Stimulated activated CD8-positive, alpha-beta memory T cell treated with anti-CD3 and anti-CD28 coated beads, Interleukin-15, amount 100 ng/mL, for 4 hours (primary cell): ENCODE measurements at regions not wholly inside any gene's neighbourhood (a gene's known extent, or its start where the extent isn't known, plus 50 kb on each side); places are given as distances from the start of the nearest gene placed in this dataset.
A peak's percentile ranks its signal among the peaks of the same experiment; 100 is the strongest.
"Not testable (repeated sequence)": the region's sequence is repeated elsewhere in the genome, so short reads cannot be mapped to it uniquely, and the experiment has no call there.

ENCODE experiments used
- DNase-seq, 2 donors: peaks; one replicate each; pipeline ENCODE4 v3.0.0-alpha.2; 2020; ENCODE audit warnings: low read depth in 2 of 2

- no peak for DNase-seq
These were observed 377.5 kb downstream of the HLX start for GRCh38 chr1:221256773-221257172.

GRCh38 chr1:221257548-221257947 lies 378.3 kb downstream of the HLX start:
- DNase-seq, result not testable (repeated sequence)

GRCh38 chr1:221262677-221263076 lies 383.4 kb downstream of the HLX start:
- DNase-seq, result not testable (repeated sequence)

- peak in 1 of 2 donors; percentile 4 for DNase-seq
These were observed 384.9 kb downstream of the HLX start for GRCh38 chr1:221263831-221264767.

- DNase-seq, result no peak
These were observed 385.6 kb downstream of the HLX start for GRCh38 chr1:221264848-221265247.

- no peak for DNase-seq
These were observed 389.1 kb downstream of the HLX start for GRCh38 chr1:221268295-221268694.

DNA sequence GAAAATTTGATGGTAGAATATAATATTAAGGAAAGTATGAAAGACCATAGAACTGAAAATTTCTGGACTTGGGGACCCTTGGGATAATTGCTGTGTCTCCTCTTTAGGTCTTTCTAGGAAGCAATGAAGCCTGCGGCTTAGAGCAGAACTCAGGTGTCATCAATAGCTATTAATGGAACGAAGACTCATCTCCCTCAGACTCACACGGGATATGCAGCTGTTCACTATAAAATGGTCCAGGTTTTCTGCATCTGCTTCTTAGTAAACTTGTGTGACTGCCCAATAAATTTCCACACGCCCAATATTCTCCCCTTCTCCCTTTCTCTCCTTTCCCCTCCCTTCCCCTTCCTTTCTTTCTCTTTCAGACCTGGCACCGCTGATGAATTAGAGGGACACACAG lies 392.5 kb downstream of the HLX start:
- no peak for DNase-seq

GRCh38 chr1:221272940-221273339 lies 393.7 kb downstream of the HLX start:
- DNase-seq, result no peak

DNA sequence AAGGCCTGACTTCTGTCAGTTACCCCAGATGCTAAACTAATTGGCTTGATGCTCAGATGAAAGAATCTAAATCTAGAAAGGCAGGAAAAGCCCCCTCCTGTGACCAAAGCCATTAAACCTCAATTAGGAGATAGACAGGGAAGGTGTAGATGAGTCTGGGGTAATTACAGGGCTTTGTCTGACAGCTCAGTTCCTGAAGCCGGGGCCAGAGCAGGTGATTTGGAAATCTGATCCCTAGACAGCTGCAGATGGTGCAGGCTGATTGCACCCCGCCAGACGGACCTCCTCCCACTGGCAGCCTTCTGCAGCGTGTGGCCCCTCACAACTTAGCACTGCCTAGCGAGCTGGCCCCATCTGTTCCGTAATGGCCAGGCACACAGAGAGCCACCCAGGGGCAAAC lies 395.1 kb downstream of the HLX start:
- no peak for DNase-seq

- no peak for DNase-seq
These were observed 397.7 kb downstream of the HLX start for GRCh38 chr1:221276896-221277409.

DNA sequence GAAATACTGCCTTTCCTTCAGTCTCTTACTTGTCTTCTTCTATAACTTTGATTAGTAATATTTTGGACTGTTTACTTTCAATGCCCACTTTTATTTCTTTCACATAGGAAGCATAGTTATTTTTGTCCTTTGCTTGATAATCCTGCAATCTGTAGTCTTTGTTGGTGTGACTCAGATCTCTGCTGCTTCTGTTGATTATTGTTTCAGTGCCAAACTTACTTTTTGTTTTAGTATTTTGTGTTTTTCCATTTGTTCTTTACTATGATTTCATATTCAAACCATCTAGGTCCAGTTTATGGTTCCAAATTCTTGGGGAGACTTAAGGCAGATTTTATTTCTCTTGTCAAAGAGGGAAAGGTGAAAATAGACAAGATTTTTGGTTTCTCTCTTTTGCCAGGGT lies 399.9 kb downstream of the HLX start:
- DNase-seq, result no peak

GRCh38 chr1:221283532-221283931 lies 404.3 kb downstream of the HLX start:
- no peak for DNase-seq

GRCh38 chr1:221284028-221284427 lies 404.8 kb downstream of the HLX start:
- no peak for DNase-seq

DNA sequence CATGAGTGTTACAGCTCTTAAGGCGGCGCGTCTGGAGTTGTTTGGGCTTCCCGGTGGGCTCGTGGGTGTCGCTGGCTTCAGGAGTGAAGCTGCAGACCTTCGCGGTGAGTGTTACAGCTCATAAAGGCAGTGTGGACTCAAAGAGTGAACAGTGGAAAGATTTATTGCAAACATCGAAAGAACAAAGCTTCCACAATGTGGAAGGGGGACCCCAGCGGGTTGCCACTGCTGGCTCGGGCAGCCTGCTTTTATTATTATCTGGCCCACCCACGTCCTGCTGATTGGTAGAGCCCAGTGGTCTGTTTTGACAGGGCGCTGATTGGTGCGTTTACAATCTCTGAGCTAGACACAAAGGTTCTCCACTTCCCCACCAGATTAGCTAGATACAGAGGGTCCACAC lies 405.7 kb downstream of the HLX start:
- DNase-seq, result not testable (repeated sequence)

DNA sequence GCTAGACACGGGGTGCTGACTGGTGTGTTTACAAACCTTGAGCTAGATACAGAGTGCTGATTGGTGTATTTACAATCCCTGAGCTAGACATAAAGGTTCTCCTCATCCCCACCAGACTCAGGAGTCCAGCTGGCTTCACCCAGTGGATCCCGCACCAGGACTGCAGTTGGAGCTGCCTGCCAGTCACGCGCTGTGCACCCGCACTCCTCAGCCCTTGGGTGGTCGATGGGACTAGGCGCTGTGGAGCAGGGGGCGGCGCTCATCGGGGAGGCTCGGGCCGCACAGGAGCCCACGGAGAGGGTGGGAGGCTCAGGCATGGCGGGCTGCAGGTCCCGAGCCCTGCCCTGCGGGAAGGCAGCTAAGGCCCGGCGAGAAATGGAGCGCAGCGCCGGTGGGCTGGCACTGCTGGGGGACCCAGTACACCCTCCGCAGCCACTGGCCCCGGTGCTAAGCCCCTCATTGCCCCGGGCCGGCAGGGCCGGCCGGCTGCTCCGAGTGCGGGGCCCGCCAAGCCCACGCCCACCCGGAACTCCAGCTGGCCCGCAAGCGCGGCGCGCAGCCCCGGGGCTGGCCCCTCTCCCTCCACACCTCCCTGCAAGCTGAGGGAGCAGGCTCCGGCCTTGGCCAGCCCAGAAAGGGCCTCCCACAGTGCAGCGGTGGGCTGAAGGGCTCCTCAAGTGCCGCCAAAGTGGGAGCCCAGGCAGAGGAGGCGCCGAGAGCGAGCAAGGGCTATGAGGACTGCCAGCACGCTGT lies 406.4 kb downstream of the HLX start:
- DNase-seq, result not testable (repeated sequence)

GRCh38 chr1:221286399-221286798 lies 407.2 kb downstream of the HLX start:
- DNase-seq, result no peak

DNA sequence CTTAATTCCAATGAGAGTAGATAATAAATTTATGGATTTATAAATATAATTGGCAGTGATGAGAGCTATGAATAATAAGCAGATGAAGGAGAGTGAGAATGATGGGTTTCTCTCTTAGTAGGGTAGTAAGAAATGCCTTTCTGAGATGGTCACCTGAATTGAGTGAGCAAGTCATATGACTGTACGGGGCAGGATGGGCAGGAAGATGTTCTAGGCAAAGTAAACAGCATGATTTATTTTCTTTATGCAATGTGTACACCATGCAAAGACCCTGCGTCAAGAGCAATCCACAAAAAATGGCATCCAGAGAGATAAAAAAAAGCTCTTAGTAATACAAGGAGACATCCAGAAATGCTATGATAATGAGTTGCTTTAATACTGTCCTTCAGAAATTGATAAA lies 409.9 kb downstream of the HLX start:
- DNase-seq, result no peak

GRCh38 chr1:221290669-221291068 lies 411.4 kb downstream of the HLX start:
- DNase-seq, result no peak

GRCh38 chr1:221291113-221291512 lies 411.9 kb downstream of the HLX start:
- DNase-seq, result no peak

DNA sequence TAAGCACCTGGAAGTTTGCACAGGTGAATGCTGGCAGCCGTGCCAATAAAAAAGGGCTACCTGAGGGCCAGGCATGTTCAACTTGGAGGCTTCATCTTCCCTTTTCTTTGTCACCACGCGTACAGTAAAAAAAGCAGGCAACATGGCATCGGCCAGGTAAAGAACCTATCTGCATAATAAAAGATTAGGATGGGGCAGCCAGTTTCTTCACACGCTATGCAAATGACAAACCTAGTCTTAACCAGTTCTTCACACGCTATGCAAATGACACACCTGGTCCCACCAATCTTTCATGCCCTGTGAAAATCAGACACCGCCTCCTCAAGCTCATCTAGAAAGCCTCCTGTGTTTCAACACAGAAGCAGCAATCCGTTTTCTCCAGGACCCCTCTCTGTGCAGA lies 413.4 kb downstream of the HLX start:
- no peak for DNase-seq

- no peak for DNase-seq
These were observed 415.0 kb downstream of the HLX start for GRCh38 chr1:221294242-221294641.

- DNase-seq, result no peak
These were observed 423.1 kb downstream of the HLX start for GRCh38 chr1:221302357-221302756.

GRCh38 chr1:221302810-221303209 lies 423.6 kb downstream of the HLX start:
- DNase-seq, result no peak
